ENCODE measurements at regions not wholly inside any gene's neighbourhood (a gene's known extent, or its start where the extent isn't known, plus 50 kb on each side); places are given as distances from the start of the nearest gene placed in this dataset.

DNA sequence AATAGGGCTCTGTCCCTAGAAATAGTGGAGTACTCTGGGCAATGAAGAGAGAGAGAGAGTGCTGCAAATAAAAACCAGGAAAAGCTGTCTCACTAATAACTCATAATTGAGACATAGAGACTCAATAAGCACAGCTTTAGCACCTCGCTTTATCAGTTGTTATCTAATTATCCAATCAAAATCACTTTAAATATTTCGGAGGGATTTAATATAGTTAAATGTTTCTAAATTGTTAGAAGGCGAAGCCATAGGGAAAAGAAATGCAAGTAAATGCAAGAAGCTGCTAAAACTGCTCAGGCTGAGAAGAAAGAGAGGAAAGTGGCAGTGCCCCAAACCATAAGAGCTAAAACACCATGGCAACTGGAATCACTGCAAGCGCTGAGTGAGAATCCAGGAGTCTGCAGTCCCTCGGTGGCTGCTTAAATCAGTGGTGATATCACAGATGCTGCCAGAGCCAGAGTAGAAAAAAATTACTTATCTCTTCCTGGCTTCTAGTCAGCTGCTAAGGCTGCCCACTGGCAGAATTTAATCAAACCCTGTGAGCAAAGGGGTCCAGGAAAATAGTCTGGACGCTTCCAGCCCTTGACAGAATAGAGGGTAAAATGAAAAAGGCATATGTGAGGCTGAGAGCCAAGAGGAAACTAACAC, 150.4 kb upstream of the CHRM2 start:
- H3K4me3 ChIP-seq (ENCODE audit: low read depth, low read length), result no peak overlapping the region
- CTCF ChIA-PET, result no interaction called here
- POLR2A ChIA-PET, result no interaction called here
- no peak for DNase-seq (ENCODE audit: low read depth, low spot score)
- TF ChIP-seq, protein P1, sequence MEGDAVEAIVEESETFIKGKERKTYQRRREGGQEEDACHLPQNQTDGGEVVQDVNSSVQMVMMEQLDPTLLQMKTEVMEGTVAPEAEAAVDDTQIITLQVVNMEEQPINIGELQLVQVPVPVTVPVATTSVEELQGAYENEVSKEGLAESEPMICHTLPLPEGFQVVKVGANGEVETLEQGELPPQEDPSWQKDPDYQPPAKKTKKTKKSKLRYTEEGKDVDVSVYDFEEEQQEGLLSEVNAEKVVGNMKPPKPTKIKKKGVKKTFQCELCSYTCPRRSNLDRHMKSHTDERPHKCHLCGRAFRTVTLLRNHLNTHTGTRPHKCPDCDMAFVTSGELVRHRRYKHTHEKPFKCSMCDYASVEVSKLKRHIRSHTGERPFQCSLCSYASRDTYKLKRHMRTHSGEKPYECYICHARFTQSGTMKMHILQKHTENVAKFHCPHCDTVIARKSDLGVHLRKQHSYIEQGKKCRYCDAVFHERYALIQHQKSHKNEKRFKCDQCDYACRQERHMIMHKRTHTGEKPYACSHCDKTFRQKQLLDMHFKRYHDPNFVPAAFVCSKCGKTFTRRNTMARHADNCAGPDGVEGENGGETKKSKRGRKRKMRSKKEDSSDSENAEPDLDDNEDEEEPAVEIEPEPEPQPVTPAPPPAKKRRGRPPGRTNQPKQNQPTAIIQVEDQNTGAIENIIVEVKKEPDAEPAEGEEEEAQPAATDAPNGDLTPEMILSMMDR (IDR thresholded peaks at IDR 0.05; ENCODE audit: insufficient read depth, low read length, missing control alignments), result no peak

DNA sequence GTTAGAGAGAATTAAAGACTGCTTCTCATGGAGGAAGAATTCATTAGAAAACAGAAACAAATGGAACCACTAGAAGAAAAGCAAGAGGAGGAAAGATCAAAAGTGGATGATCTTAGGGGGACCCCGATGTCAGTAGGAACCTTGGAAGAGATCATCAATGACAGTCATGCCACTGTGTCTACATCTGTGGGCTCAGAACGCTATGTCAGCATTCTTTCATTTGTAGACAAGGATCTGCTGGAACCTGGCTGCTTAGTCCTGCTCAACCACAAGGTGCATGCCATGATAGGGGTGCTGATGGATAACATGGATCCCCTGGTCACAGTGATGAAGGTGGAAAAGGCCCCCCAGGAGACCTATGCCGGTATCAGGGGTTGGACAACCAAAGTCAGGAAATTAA, 154.4 kb upstream of the CHRM2 start:
- no peak for DNase-seq (ENCODE audit: low read depth, low spot score)
- TF ChIP-seq, protein P1 (IDR thresholded peaks at IDR 0.05; ENCODE audit: insufficient read depth, low read length, missing control alignments), result no peak
- POLR2A ChIA-PET, result no interaction called here
- CTCF ChIA-PET, result no interaction called here
- H3K4me3 ChIP-seq (ENCODE audit: low read depth, low read length), result no peak overlapping the region

DNA sequence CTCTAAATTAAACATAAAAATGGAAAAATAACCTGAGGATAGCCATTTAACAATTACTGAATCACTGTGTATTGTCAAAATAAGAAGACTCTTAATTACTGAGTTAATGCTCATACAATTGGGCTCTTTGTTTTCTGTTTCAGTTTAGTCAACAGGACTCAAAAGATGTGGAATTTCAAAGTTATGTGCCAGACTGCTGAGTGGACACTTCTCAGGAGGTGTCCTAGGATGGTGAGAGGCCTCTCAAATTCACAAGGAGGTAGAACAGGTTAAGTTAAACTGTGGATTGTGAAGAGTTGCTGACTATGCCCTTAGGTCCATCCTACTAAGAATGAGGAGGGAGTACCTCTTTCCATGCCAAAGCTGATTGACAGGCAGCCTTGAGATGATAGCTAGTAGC, 157.7 kb upstream of the CHRM2 start:
- DNase-seq (ENCODE audit: low read depth, low spot score), result no peak
- CTCF ChIA-PET, result no interaction called here
- TF ChIP-seq, protein P1 (IDR thresholded peaks at IDR 0.05; ENCODE audit: insufficient read depth, low read length, missing control alignments), result no peak
- no peak overlapping the region for H3K4me3 ChIP-seq (ENCODE audit: low read depth, low read length)
- POLR2A ChIA-PET, result no interaction called here

DNA sequence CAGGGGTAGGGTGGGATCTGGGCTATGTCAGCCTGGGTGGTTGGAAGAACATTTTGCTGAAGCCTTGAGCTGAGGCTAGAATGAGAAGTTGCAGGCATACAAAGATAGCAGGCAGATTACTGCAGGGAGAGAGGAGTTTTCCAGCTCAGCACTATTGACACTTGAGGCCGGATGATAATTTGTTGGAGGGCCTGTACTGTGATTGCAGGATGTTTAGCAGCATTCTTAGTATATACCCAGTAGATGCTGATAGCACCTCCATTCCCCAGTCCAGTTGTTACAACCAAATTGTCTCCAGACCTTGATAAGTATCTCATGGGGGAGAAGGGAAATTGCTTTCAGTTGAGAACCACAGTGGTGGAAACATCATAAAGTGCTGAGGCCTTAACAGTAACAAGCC, 158.6 kb upstream of the CHRM2 start:
- DNase-seq (ENCODE audit: low read depth, low spot score), result no peak
- TF ChIP-seq, protein P1 (IDR thresholded peaks at IDR 0.05; ENCODE audit: insufficient read depth, low read length, missing control alignments), result no peak
- ChIA-PET POLR2A (no interaction called here), CTCF (no interaction called here)
- H3K4me3 ChIP-seq (ENCODE audit: low read depth, low read length), result no peak overlapping the region

DNA sequence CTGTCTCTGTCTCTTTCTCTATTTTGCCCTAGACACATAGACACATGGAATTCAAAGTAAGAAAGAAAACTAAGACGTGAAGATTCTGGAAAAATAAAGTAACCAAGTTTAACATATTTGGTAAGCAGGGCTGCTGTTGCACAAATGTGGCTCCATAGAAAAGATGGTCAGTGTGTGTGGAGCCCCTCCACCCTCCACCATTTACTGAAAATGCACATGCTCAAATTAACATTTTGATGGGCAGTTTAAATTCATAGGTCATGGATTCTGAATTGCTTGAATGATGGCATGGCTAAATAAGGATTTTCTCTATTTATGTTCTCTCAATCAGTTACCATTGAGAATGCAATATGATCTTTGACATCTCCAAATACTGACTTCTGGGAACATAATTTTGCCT, 165.5 kb upstream of the CHRM2 start:
- TF ChIP-seq, protein P1 (IDR thresholded peaks at IDR 0.05; ENCODE audit: insufficient read depth, low read length, missing control alignments), result no peak
- POLR2A ChIA-PET, result no interaction called here

DNA sequence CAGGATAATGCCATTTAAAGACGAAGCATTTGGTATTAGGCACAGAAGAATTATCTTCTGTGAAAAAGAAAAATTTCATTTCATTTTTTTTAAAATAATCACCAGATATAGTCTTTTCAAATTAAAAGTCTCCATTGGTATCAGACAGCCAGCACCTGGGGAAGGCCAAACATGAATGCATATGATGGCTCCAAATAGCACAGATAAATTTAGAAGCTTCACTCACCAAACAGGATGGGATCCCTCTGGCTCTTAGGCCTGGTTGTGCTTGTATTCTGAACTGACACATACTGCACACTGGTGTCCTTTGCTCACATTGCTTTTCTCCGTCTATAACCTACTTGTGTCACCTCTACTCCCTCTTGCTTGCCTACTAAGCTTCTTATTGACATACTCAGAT, 169.5 kb upstream of the CHRM2 start:
- TF ChIP-seq, protein P1 (IDR thresholded peaks at IDR 0.05; ENCODE audit: insufficient read depth, low read length, missing control alignments), result no peak
- H3K4me3 ChIP-seq (ENCODE audit: low read depth, low read length), result no peak overlapping the region
- CTCF ChIA-PET, result interaction anchor here (1.3 kb wide), 1 partner anchor 11 kb away, joined by 7 read pairs; no protein-coding TSS in a partner anchor
- POLR2A ChIA-PET, result no interaction called here
- no peak for DNase-seq (ENCODE audit: low read depth, low spot score)

More for the DNA sequence above, 165.5 kb upstream of the CHRM2 start:
- CTCF ChIA-PET, result interaction anchor here (1.5 kb wide), 1 partner anchor 15 kb away, joined by 4 read pairs; no protein-coding TSS in a partner anchor
- no peak overlapping the region for H3K4me3 ChIP-seq (ENCODE audit: low read depth, low read length)
- no peak for DNase-seq (ENCODE audit: low read depth, low spot score)
